Kidney glomerular epithelial cell (primary cell): ENCODE measurements at regions not wholly inside any gene's neighbourhood (a gene's known extent, or its start where the extent isn't known, plus 50 kb on each side); places are given as distances from the start of the nearest gene placed in this dataset.
"Not testable (repeated sequence)": the region's sequence is repeated elsewhere in the genome, so short reads cannot be mapped to it uniquely, and the experiment has no call there.

Experiments used
- DNase-seq: peaks from one replicate; lab custom pipeline; 2025; lab: John Stamatoyannopoulos, UW

- no peak for DNase-seq
These were observed 363.3 kb downstream of the TYW1 start for GRCh38 chr7:67359900-67360299.

- DNase-seq, result no peak
These were observed 364.5 kb downstream of the TYW1 start for GRCh38 chr7:67361150-67361549.

GRCh38 chr7:67364441-67365017 is 367.9 kb downstream of the TYW1 start:
- no peak for DNase-seq

- DNase-seq, result peak; percentile 49
These were observed 375.0 kb downstream of the TYW1 start for GRCh38 chr7:67371429-67372305.

GRCh38 chr7:67373389-67373788 is 376.8 kb downstream of the TYW1 start:
- not testable (repeated sequence) for DNase-seq

- no peak for DNase-seq
These were observed 378.8 kb downstream of the TYW1 start for GRCh38 chr7:67375427-67375826.

GRCh38 chr7:67377939-67378862 is 381.6 kb downstream of the TYW1 start:
- DNase-seq, result peak; percentile 35

- no peak for DNase-seq
These were observed 383.7 kb downstream of the TYW1 start for GRCh38 chr7:67380326-67380725.

- no peak for DNase-seq
These were observed 384.2 kb downstream of the TYW1 start for GRCh38 chr7:67380858-67381257.

- no peak for DNase-seq
These were observed 391.2 kb downstream of the TYW1 start for GRCh38 chr7:67387851-67388250.

- DNase-seq, result no peak
These were observed 394.5 kb downstream of the TYW1 start for GRCh38 chr7:67391168-67391567.

GRCh38 chr7:67392596-67393438 is 396.2 kb downstream of the TYW1 start:
- no peak for DNase-seq

- DNase-seq, result no peak
These were observed 397.3 kb downstream of the TYW1 start for GRCh38 chr7:67393903-67394302.

- DNase-seq, result no peak
These were observed 402.3 kb downstream of the TYW1 start for GRCh38 chr7:67398916-67399315.

- DNase-seq, result no peak
These were observed 404.9 kb downstream of the TYW1 start for GRCh38 chr7:67401492-67401891.

GRCh38 chr7:67402280-67402679 is 405.6 kb downstream of the TYW1 start:
- no peak for DNase-seq

- no peak for DNase-seq
These were observed 410.3 kb downstream of the TYW1 start for GRCh38 chr7:67406976-67407375.

GRCh38 chr7:67407392-67408071 is 410.9 kb downstream of the TYW1 start:
- DNase-seq, result no peak

GRCh38 chr7:67408109-67408508 is 411.5 kb downstream of the TYW1 start:
- DNase-seq, result no peak

GRCh38 chr7:67413670-67414069 is 417.0 kb downstream of the TYW1 start:
- DNase-seq, result no peak

- DNase-seq, result no peak
These were observed 418.2 kb downstream of the TYW1 start for GRCh38 chr7:67414858-67415257.
